ENCODE measurements at regions not wholly inside any gene's neighbourhood (a gene's known extent, or its start where the extent isn't known, plus 50 kb on each side); places are given as distances from the start of the nearest gene placed in this dataset.

GRCh38 chr5:133905424-133905823 is 63.0 kb downstream of the C5orf15 start:
- no peak overlapping the region for H3K4me3 ChIP-seq
- WGBS, result 87% methylated on average over 7 of the region's 8 CpGs

DNA sequence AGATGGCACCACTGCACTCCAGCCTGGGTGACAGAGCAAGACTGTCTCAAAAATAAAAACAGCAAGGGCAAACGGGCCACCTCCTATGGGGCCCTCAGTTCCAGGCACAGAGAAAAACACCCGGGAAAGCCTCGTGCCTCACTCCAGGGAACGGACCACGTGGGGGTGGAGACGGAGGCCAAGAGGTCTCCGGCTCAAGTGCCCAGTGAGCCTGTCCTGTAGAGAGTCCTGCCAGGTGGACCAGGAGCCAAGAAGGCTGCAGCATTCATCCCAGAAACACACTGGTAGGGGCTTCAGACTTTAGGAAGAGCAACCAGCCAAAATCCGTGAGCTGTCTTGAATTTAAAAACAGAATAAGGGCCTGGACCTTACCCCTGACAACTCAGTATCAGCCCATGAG is 63.8 kb downstream of the C5orf15 start:
- no peak overlapping the region for H3K4me3 ChIP-seq
- 85% methylated on average over 7 of the region's 8 CpGs for WGBS
- TF ChIP-seq POLR2AphosphoS5 (IDR thresholded peaks at IDR 0.05) (no peak), EP300 (IDR thresholded peaks at IDR 0.05) (no peak), CTCF (IDR thresholded peaks at IDR 0.05) (no peak), POLR2A (IDR thresholded peaks at IDR 0.05; ENCODE audit: low read depth) (no peak)
- H3K36me3 ChIP-seq, result no peaks in the 10 kb centered on the region
- DNase-seq (ENCODE audit: extremely low spot score), result no peak
- intact Hi-C loops (cut with DNase I), result no loop called here
- no peaks in the 10 kb centered on the region for H3K9me3 ChIP-seq
- H3K27me3 ChIP-seq, result no peaks in the 10 kb centered on the region
- no peak overlapping the region for H3K27ac ChIP-seq (replicated peaks in 1 of 4)
- no peaks in the 10 kb centered on the region for H3K4me1 ChIP-seq

More at GRCh38 chr5:133905424-133905823, 63.0 kb downstream of the C5orf15 start:
- H3K36me3 ChIP-seq, result no peaks in the 10 kb centered on the region
- H3K27me3 ChIP-seq, result no peaks in the 10 kb centered on the region
- DNase-seq (ENCODE audit: extremely low spot score), result no peak
- H3K9me3 ChIP-seq, result no peaks in the 10 kb centered on the region
- no peak for TF ChIP-seq POLR2A (IDR thresholded peaks at IDR 0.05; ENCODE audit: low read depth)
- no peak for TF ChIP-seq EP300 (IDR thresholded peaks at IDR 0.05)
- TF ChIP-seq CTCF (IDR thresholded peaks at IDR 0.05), result no peak
- no peak for TF ChIP-seq POLR2AphosphoS5 (IDR thresholded peaks at IDR 0.05)
- intact Hi-C loops (cut with DNase I), result no loop called here
- no peaks in the 10 kb centered on the region for H3K4me1 ChIP-seq
- no peak overlapping the region for H3K27ac ChIP-seq (replicated peaks in 1 of 4)

GRCh38 chr5:133902511-133903118 is 65.8 kb downstream of the C5orf15 start:
- intact Hi-C loops (cut with DNase I), result no loop called here
- TF ChIP-seq POLR2A (IDR thresholded peaks at IDR 0.05; ENCODE audit: low read depth), result no peak
- no peak for TF ChIP-seq EP300 (IDR thresholded peaks at IDR 0.05)
- no peak for TF ChIP-seq CTCF (IDR thresholded peaks at IDR 0.05)
- no peak for TF ChIP-seq POLR2AphosphoS5 (IDR thresholded peaks at IDR 0.05)
- Histone ChIP-seq H3K27ac (replicated peaks in 1 of 4) (no peak overlapping the region), H3K4me1 (no peaks in the 10 kb centered on the region), H3K36me3 (no peaks in the 10 kb centered on the region), H3K27me3 (no peaks in the 10 kb centered on the region), H3K4me3 (no peak overlapping the region), H3K9me3 (no peaks in the 10 kb centered on the region)
- 88% methylated on average over 7 of the region's 11 CpGs for WGBS
- no peak for DNase-seq (ENCODE audit: extremely low spot score)

DNA sequence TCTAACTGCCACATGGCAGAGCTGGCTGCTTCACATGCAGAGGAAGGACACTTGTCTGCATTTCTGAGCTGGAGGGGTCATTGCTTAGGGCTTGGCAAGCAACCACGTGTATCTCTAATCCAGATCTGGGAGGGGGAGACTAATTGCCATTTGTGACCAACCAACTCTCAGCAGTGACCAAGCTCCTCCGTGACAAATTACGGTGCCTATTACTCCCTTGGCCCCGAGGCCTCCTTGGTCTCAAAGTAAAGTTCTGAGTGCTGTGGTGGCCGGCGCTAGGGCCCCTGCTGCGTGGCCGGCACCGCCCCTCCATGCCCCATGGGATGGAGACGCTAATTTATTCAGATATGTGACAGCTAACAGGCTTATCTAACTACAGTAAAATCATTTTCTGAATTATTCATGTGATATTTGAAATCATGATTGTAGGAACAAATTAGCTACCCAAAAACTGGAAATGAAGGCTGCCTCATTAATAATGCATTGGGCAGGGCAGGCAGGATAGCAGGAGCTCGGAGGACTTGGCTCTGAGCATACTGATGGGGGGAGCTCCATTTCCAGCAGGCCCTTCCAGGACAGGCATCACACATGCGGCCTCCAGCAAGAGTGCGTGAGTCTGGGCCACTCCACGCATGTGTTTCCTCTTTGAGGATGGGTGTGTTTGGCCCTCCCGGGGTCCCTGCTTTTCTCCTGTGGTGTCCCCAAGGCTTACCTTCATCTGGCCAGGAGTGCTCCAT is 67.7 kb downstream of the C5orf15 start:
- no peak overlapping the region for H3K27ac ChIP-seq (replicated peaks in 1 of 4)
- no peaks in the 10 kb centered on the region for H3K36me3 ChIP-seq
- no peak overlapping the region for H3K4me3 ChIP-seq
- 86% methylated on average over 9 of the region's 15 CpGs for WGBS
- no peaks in the 10 kb centered on the region for H3K9me3 ChIP-seq
- TF ChIP-seq EP300 (IDR thresholded peaks at IDR 0.05), result no peak
- no peak for TF ChIP-seq POLR2AphosphoS5 (IDR thresholded peaks at IDR 0.05)
- no peak for TF ChIP-seq CTCF (IDR thresholded peaks at IDR 0.05)
- no peak for TF ChIP-seq POLR2A (IDR thresholded peaks at IDR 0.05; ENCODE audit: low read depth)
- H3K4me1 ChIP-seq, result no peaks in the 10 kb centered on the region
- H3K27me3 ChIP-seq, result no peaks in the 10 kb centered on the region
- intact Hi-C loops (cut with DNase I), result no loop called here
- no peak for DNase-seq (ENCODE audit: extremely low spot score)
